BE2C (cell line): ENCODE measurements at regions not wholly inside any gene's neighbourhood (a gene's known extent, or its start where the extent isn't known, plus 50 kb on each side); places are given as distances from the start of the nearest gene placed in this dataset.

ENCODE experiments used
- DNase-seq: peaks from one replicate; pipeline ENCODE4 v3.0.0-alpha.2; 2020
- H3K27me3 ChIP-seq: fragments of 250-450 bp; sonication (Bioruptor Pico); 2 replicates; pipeline ENCODE4 v1.5.1; 2020; ENCODE audit warnings: mild to moderate bottlenecking
- H3K36me3 ChIP-seq: fragments of 250-450 bp; sonication (Bioruptor Pico); 2 replicates; pipeline ENCODE4 v1.5.1; 2020; ENCODE audit warnings: mild to moderate bottlenecking
- H3K4me1 ChIP-seq: fragments of 250-450 bp; sonication (Bioruptor Pico); 2 replicates; pipeline ENCODE4 v1.5.1; 2020
- H3K4me3 ChIP-seq: 2 replicates; pipeline ENCODE4 v1.5.1; 2011; ENCODE audit warnings: low read depth, low read length
- H3K9me3 ChIP-seq: fragments of 250-450 bp; sonication (Bioruptor Pico); 2 replicates; pipeline ENCODE4 v1.5.1; 2020
- TF ChIP-seq, protein P1 (sequence below): IDR thresholded peaks from 2 replicates; pipeline ENCODE4 v1.5.1; 2012; ENCODE audit warnings: mild to moderate bottlenecking, low read depth, low read length

DNA sequence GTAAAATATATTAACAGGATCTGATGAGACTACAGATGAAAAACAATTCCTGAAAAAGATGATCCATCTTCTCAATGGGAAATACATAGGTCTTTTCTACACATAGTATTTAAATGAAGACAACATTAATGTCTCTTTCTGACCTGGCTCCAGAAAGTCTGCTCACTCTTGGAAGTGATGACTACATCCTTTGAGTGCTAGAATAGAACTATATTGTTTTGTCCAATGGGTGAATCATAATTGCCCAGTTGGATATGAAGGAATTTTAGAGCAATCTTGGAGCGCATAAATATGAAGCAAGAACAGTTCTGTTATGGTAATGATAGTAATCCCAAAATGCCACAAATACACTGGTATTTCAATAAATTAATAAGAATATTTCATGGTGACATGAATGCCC lies 322.1 kb downstream of the DEPDC1B start:
- DNase-seq, result no peak
- no peak overlapping the region for H3K4me3 ChIP-seq
- peaks cover 3% of the 10 kb centered on the region; the same call in 1 of the 2 replicates for H3K4me1 ChIP-seq
- TF ChIP-seq, protein P1, sequence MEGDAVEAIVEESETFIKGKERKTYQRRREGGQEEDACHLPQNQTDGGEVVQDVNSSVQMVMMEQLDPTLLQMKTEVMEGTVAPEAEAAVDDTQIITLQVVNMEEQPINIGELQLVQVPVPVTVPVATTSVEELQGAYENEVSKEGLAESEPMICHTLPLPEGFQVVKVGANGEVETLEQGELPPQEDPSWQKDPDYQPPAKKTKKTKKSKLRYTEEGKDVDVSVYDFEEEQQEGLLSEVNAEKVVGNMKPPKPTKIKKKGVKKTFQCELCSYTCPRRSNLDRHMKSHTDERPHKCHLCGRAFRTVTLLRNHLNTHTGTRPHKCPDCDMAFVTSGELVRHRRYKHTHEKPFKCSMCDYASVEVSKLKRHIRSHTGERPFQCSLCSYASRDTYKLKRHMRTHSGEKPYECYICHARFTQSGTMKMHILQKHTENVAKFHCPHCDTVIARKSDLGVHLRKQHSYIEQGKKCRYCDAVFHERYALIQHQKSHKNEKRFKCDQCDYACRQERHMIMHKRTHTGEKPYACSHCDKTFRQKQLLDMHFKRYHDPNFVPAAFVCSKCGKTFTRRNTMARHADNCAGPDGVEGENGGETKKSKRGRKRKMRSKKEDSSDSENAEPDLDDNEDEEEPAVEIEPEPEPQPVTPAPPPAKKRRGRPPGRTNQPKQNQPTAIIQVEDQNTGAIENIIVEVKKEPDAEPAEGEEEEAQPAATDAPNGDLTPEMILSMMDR, result no peak
- no peaks in the 10 kb centered on the region for H3K27me3 ChIP-seq
- H3K36me3 ChIP-seq, result no peaks in the 10 kb centered on the region
- H3K9me3 ChIP-seq, result no peaks in the 10 kb centered on the region

GRCh38 chr5:60376860-60377259 lies 323.1 kb downstream of the DEPDC1B start:
- DNase-seq, result no peak
- no peaks in the 10 kb centered on the region for H3K36me3 ChIP-seq
- no peaks in the 10 kb centered on the region for H3K27me3 ChIP-seq
- H3K4me1 ChIP-seq, result peaks cover 3% of the 10 kb centered on the region; the same call in 1 of the 2 replicates
- TF ChIP-seq, protein P1, result no peak
- no peaks in the 10 kb centered on the region for H3K9me3 ChIP-seq
- H3K4me3 ChIP-seq, result no peak overlapping the region

- no peaks in the 10 kb centered on the region for H3K9me3 ChIP-seq
- H3K36me3 ChIP-seq, result no peaks in the 10 kb centered on the region
- DNase-seq, result no peak
- no peak overlapping the region for H3K4me3 ChIP-seq
- TF ChIP-seq, protein P1, result no peak
- H3K4me1 ChIP-seq, result peaks cover 3% of the 10 kb centered on the region
- H3K27me3 ChIP-seq, result no peaks in the 10 kb centered on the region
Measured at GRCh38 chr5:60374409-60374808, 325.6 kb downstream of the DEPDC1B start.

DNA sequence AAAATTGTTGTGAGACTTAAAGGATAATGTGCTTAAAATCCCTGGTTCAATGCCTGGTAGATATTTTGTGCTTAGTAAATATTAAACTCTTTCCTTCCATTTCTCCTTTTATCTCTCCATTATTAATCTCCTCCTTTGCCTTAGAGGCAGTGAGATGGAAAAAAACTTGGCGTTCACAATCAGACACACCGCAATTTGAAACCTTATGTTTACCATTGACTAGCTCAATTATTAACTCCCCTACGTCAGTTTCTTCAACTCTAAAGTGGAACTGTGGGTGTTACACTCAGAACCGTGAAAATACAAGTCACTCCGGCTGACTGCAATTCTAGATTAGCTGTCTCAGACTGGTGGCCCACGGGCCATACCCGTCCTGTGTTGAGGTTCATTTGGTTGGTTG lies 327.2 kb downstream of the DEPDC1B start:
- TF ChIP-seq, protein P1, result no peak
- H3K9me3 ChIP-seq, result no peaks in the 10 kb centered on the region
- H3K4me1 ChIP-seq, result peaks cover 3% of the 10 kb centered on the region
- H3K36me3 ChIP-seq, result no peaks in the 10 kb centered on the region
- H3K27me3 ChIP-seq, result no peaks in the 10 kb centered on the region
- DNase-seq, result no peak
- no peak overlapping the region for H3K4me3 ChIP-seq

DNA sequence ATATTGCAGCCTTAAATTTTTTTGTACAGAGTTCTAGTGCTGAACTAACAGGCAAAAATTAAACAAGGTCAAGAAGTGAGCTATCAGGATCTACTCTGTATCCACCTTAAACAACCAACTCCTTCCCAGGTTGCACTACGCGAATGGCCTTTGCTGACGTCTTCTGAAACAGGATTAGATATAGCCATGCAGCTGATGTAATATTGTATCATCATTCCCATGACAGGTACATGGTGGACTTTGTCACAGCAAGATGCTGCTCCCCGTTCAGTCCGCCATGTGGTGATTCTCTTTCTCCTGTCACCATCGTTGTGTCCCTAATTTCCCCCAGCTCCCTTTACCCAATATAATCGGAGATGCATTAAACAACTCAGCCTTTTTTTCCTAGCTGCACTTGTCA lies 328.9 kb downstream of the DEPDC1B start:
- TF ChIP-seq, protein P1, result no peak

GRCh38 chr5:60370508-60370907 lies 329.5 kb downstream of the DEPDC1B start:
- TF ChIP-seq, protein P1, result no peak
- no peaks in the 10 kb centered on the region for H3K9me3 ChIP-seq
- H3K4me1 ChIP-seq, result peaks cover 3% of the 10 kb centered on the region
- no peaks in the 10 kb centered on the region for H3K27me3 ChIP-seq
- H3K36me3 ChIP-seq, result no peaks in the 10 kb centered on the region
- DNase-seq, result no peak
- no peak overlapping the region for H3K4me3 ChIP-seq

More for the DNA sequence above, 328.9 kb downstream of the DEPDC1B start:
- peaks cover 3% of the 10 kb centered on the region for H3K4me1 ChIP-seq
- DNase-seq, result no peak
- no peaks in the 10 kb centered on the region for H3K27me3 ChIP-seq
- H3K4me3 ChIP-seq, result no peak overlapping the region
- H3K36me3 ChIP-seq, result no peaks in the 10 kb centered on the region
- no peaks in the 10 kb centered on the region for H3K9me3 ChIP-seq
